IMR-90 (cell line): ENCODE measurements at regions not wholly inside any gene's neighbourhood (a gene's known extent, or its start where the extent isn't known, plus 50 kb on each side); places are given as distances from the start of the nearest gene placed in this dataset.
"Not testable (repeated sequence)": the region's sequence is repeated elsewhere in the genome, so short reads cannot be mapped to it uniquely, and the experiment has no call there.

Source experiments
- BHLHE40 ChIP-seq: fragments of 150-350 bp; IDR thresholded peaks from 2 replicates; pipeline ENCODE4 v1.6.1; 2016; ENCODE audit warnings: mild to moderate bottlenecking, low read depth, low read length
- CTCF ChIP-seq: conservative IDR thresholded peaks from 2 replicates; pipeline ENCODE4 v1.5.1; 2012; ENCODE audit warnings: mild to moderate bottlenecking, low read depth, low read length, improper control_type of control experiment
- ELK1 ChIP-seq: fragments of 150-350 bp; IDR thresholded peaks from 2 replicates; pipeline ENCODE4 v1.6.1; 2016; ENCODE audit warnings: low read depth, mild to moderate bottlenecking, low read length, moderate library complexity, borderline replicate concordance
- MAFK ChIP-seq: IDR thresholded peaks from 2 replicates; pipeline ENCODE4 v1.6.1; 2012; ENCODE audit warnings: low read depth, low read length, improper control_type of control experiment
- MAZ ChIP-seq: IDR thresholded peaks from 2 replicates; pipeline ENCODE4 v1.6.1; 2012; ENCODE audit warnings: low read depth, mild to moderate bottlenecking, low read length, improper control_type of control experiment, moderate library complexity, borderline replicate concordance
- POLR2A ChIP-seq: IDR thresholded peaks from 2 replicates; pipeline ENCODE4 v1.6.1; 2012; ENCODE audit warnings: mild to moderate bottlenecking, low read depth, low read length
- RAD21 ChIP-seq: IDR thresholded peaks from 2 replicates; pipeline ENCODE4 v1.6.1; 2012; ENCODE audit warnings: low read length, improper control_type of control experiment
- SMC3 ChIP-seq: fragments of 150-350 bp; IDR thresholded peaks from 2 replicates; pipeline ENCODE4 v1.6.1; 2016; ENCODE audit warnings: low read depth, mild to moderate bottlenecking, antibody characterized with exemption, low read length, moderate library complexity

- TF ChIP-seq CTCF, POLR2A, RAD21, SMC3, BHLHE40, MAZ, MAFK, ELK1: not testable (repeated sequence)
Observed at GRCh38 chr5:34171398-34171797, 128.4 kb upstream of the C1QTNF3 start.
